Spleen (tissue), 7 donors: ENCODE measurements at regions not wholly inside any gene's neighbourhood (a gene's known extent, or its start where the extent isn't known, plus 50 kb on each side); places are given as distances from the start of the nearest gene placed in this dataset.

Experiments used
- POLR2A ChIP-seq, 3 donors: fragments of 450-650 bp; IDR thresholded peaks; one replicate each; pipeline ENCODE4 v1.5.1; 2017; ENCODE audit warnings: antibody characterized with exemption in 3 of 3, mild to moderate bottlenecking in 1 of 3
- POLR2AphosphoS5 ChIP-seq, 3 donors: sonication (generic); formaldehyde crosslinking; IDR thresholded peaks; one replicate each; pipeline ENCODE4 v1.5.1; 2017; ENCODE audit warnings: antibody characterized with exemption in 3 of 3
- TF ChIP-seq, protein P1 (sequence below), 11 experiments: fragments of 200-600 bp in 7 of 11; fragments of 450-650 bp in 4 of 11; sonication (generic) in 4 of 11; IDR thresholded peaks in 8 of 11; conservative IDR thresholded peaks in 3 of 11; 1 replicate in 7 of 11; 2 replicates in 4 of 11; pipeline versions ENCODE4 v1.4.0 to v1.8.0; 2016 to 2021; ENCODE audit warnings: antibody characterized with exemption in 11 of 11, inconsistent platforms in 4 of 11, mild to moderate bottlenecking in 1 of 11
- donor health status: DM: no; HTN: no; CAD: no; lungs with moderate emphysema.
- donor health status: DM: no; HTN: no; CAD: no.
- donor health status: DM: no; HTN: no; CAD: no.

DNA sequence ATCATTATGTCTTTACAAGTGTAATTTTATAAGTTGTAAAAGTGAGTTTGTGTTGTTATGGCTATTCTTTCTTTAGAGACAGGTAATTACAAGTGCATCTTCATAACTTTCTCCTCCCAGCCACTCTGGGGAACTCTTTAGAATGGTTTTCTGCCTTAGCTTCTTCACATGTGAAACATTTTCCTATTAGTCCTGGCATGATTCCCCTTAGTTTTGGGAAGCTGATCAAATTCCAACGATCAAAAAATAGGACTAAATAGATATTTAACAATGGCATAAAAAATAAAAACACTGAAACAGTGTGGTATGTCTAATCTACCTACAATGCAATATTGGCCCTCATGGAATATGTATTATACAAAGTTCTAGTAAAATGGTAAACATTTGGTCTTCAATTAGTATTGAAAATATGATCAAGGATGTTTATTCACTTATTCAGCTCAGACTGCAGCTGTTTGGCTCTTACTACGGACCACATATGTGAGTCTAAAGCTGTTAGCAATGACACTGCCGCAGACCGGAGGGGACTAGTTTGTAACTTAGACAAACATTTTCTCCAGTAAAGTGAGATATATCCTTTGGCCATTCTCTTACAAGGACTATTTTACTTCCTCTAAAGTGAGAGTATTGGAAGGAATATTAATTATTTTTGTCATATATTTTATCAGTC is 890.8 kb upstream of the USP15 start:
- TF ChIP-seq, protein P1, sequence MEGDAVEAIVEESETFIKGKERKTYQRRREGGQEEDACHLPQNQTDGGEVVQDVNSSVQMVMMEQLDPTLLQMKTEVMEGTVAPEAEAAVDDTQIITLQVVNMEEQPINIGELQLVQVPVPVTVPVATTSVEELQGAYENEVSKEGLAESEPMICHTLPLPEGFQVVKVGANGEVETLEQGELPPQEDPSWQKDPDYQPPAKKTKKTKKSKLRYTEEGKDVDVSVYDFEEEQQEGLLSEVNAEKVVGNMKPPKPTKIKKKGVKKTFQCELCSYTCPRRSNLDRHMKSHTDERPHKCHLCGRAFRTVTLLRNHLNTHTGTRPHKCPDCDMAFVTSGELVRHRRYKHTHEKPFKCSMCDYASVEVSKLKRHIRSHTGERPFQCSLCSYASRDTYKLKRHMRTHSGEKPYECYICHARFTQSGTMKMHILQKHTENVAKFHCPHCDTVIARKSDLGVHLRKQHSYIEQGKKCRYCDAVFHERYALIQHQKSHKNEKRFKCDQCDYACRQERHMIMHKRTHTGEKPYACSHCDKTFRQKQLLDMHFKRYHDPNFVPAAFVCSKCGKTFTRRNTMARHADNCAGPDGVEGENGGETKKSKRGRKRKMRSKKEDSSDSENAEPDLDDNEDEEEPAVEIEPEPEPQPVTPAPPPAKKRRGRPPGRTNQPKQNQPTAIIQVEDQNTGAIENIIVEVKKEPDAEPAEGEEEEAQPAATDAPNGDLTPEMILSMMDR (IDR thresholded peaks at IDR 0.05 in 8 of 11, conservative IDR thresholded peaks at IDR 0.05 in 3 of 11): no peak
- TF ChIP-seq POLR2A (IDR thresholded peaks at IDR 0.05): no peak
- no peak for TF ChIP-seq POLR2AphosphoS5 (IDR thresholded peaks at IDR 0.05)
